Adrenal gland (tissue), 9 donors: ENCODE measurements at regions not wholly inside any gene's neighbourhood (a gene's known extent, or its start where the extent isn't known, plus 50 kb on each side); places are given as distances from the start of the nearest gene placed in this dataset.

Source experiments
- DNase-seq, 7 donors: peaks; one replicate each; pipeline ENCODE4 v3.0.0-alpha.2; 2019 to 2020
- H3K27ac ChIP-seq, 5 donors: fragments of 200-600 bp; sonication (generic) in 4 of 5; 1 replicate in 3 of 5; 2 replicates in 2 of 5; pipeline versions ENCODE4 v1.5.1 to v1.8.0; 2016 to 2020; ENCODE audit warnings: mild to moderate bottlenecking in 1 of 5
- H3K27me3 ChIP-seq: fragments of 200-600 bp; 2 replicates; pipeline ENCODE4 v1.8.0; 2021
- H3K36me3 ChIP-seq, 2 donors: fragments of 200-600 bp; replicated peaks in 1 of 2; 1 replicate in 1 of 2; 2 replicates in 1 of 2; pipeline versions ENCODE4 v1.5.1 to v1.8.0; 2018 to 2022
- H3K4me1 ChIP-seq, 2 donors: fragments of 200-600 bp; replicated peaks in 1 of 2; 1 replicate in 1 of 2; 2 replicates in 1 of 2; pipeline versions ENCODE4 v1.5.1 to v1.8.0; 2018 to 2021
- H3K4me3 ChIP-seq, 4 donors: fragments of 200-600 bp; sonication (generic) in 3 of 4; one replicate each; pipeline ENCODE4 v1.5.1; 2016 to 2018
- H3K9me3 ChIP-seq, 3 donors: fragments of 200-600 bp; sonication (generic) in 1 of 3; replicated peaks in 1 of 3; 1 replicate in 2 of 3; 2 replicates in 1 of 3; pipeline versions ENCODE4 v1.5.1 to v1.8.0; 2016 to 2021
- POLR2A ChIP-seq, 2 donors: fragments of 450-650 bp; IDR thresholded peaks; one replicate each; pipeline ENCODE4 v1.6.1; 2017; ENCODE audit warnings: antibody characterized with exemption in 2 of 2, mild to moderate bottlenecking in 2 of 2, moderate library complexity in 1 of 2
- WGBS, 4 donors: extraction: QIAGEN DNeasy Blood & Tissue Kit in 2 of 4; methylation state at CpG; one replicate each; pipeline versions ENCODE4 v1.1.5 to v1.1.7; 2013 to 2017; 5-methylcytosine and 5-hydroxymethylcytosine counted together
- intact Hi-C, 2 donors: fragments of 100-400 bp; cut with DNase I; formaldehyde crosslinking; loops; one replicate each; pipeline versions ENCODE4 v1.14.1 to v1.15.0; 2022 to 2023
- TF ChIP-seq, protein P1 (sequence below), 6 experiments: fragments of 450-650 bp in 4 of 6; fragments of 200-600 bp in 2 of 6; sonication (generic) in 1 of 6; IDR thresholded peaks; 1 replicate in 5 of 6; 2 replicates in 1 of 6; pipeline versions ENCODE4 v1.5.1 to v1.8.0; 2016 to 2021; ENCODE audit warnings: antibody characterized with exemption in 6 of 6, mild to moderate bottlenecking in 2 of 6, moderate library complexity in 1 of 6
- donor health status: healthy with polysubstance abuse.
- donor health status: Bipolar disorder and iron deficiency.
- donor health status: DM: yes; HTN: yes; CAD: no.
- donor health status: DM: no; HTN: no; CAD: no.
- donor health status: DM: no; HTN: no; CAD: no.

DNA sequence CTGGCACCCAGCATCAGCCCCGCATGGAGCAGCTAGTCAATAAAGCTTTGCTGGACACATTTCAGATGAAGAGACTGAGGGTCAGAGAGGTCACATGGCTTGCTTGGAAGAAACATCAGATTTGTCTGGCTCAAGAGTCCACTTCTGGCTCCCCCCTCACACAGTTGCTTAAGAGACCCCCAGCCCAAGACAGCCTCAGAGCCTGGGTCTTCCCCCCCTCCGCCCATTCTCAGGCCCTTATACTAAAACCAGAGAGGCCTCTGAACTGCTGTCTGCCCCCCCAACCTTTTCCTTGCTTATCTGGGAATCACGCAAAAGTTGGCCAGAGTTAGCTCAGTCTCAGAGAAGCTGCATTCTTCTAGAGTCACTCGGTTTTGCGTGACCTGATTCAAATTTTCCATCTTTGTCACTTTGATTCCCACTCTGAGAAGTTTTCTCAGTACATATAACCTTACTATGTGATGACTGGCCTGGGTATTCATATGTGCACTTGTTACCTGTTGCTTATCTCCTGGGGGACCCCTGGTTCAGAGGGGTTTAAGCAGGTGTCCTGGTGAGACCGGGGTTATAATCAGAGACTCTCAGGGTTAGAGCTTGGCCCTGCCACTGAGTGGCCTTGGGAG is 145.4 kb upstream of the IER5L start:
- H3K4me1 ChIP-seq = peaks cover 24 to 69% of the 10 kb centered on the region in 2 donors
- no peaks in the 10 kb centered on the region for H3K27me3 ChIP-seq
- peak in 6 of 7 donors; percentile 47 to 82 (median 76) for DNase-seq
- intact Hi-C loops = loop anchor here (10.0 kb wide), 3 partner anchors 151 to 291 kb away; no protein-coding TSS in a partner anchor
- peak overlapping the region; percentile 51 to 92 (median 64) for H3K27ac ChIP-seq
- no peaks in the 10 kb centered on the region for H3K36me3 ChIP-seq
- 34 to 46% (median 36%) methylated on average over 6 of the region's 6 CpGs for WGBS, 4 donors
- no peaks in the 10 kb centered on the region for H3K9me3 ChIP-seq
- H3K4me3 ChIP-seq = no peak overlapping the region
- TF ChIP-seq, protein P1, sequence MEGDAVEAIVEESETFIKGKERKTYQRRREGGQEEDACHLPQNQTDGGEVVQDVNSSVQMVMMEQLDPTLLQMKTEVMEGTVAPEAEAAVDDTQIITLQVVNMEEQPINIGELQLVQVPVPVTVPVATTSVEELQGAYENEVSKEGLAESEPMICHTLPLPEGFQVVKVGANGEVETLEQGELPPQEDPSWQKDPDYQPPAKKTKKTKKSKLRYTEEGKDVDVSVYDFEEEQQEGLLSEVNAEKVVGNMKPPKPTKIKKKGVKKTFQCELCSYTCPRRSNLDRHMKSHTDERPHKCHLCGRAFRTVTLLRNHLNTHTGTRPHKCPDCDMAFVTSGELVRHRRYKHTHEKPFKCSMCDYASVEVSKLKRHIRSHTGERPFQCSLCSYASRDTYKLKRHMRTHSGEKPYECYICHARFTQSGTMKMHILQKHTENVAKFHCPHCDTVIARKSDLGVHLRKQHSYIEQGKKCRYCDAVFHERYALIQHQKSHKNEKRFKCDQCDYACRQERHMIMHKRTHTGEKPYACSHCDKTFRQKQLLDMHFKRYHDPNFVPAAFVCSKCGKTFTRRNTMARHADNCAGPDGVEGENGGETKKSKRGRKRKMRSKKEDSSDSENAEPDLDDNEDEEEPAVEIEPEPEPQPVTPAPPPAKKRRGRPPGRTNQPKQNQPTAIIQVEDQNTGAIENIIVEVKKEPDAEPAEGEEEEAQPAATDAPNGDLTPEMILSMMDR (IDR thresholded peaks at IDR 0.05) = no peak
- TF ChIP-seq POLR2A (IDR thresholded peaks at IDR 0.05) = peak in 1 of 2 donors; percentile 13

DNA sequence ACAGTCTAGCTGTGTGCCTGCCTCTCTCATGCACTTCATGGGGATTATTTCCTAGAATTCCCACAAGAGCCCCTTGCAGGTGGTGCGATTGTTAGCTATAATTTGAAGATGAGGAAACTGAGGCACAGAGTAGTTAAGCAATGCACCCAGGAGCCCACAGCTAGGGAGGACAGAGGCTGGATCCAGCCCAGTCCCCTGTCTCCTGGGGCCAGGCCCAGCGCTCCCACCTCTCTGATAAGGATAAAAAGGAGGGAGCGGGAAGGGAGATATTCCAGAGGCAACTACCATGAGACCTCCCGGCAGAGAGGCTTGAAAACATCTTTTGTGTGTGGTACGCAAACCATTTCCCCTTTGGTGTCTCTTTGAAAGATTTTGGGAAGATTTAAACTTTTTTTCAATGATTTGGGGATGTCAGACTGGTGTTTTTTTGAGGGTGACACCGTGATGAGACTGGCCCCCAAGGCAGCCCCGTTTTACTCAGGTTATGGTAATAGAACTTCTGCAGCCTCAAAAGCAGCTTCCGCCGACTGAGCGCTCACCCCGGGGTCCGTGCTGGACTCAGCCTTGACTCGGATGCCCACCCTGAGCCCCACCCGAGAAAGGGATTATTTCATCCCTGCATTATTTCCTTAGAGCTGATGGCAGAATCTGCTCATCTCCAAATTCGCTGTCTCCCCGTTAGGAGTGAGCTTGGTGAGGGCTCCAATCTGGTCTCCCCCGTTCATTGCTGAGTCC is 144.7 kb upstream of the IER5L start:
- TF ChIP-seq, protein P1 (IDR thresholded peaks at IDR 0.05) = no peak
- no peak for TF ChIP-seq POLR2A (IDR thresholded peaks at IDR 0.05)
- Histone ChIP-seq H3K27ac (peak overlapping the region; percentile 51 to 92 (median 64)), H3K36me3 (no peaks in the 10 kb centered on the region), H3K4me3 (no peak overlapping the region), H3K9me3 (no peaks in the 10 kb centered on the region), H3K27me3 (no peaks in the 10 kb centered on the region), H3K4me1 (peaks cover 24 to 67% of the 10 kb centered on the region in 2 donors)
- WGBS, 4 donors = 72 to 87% (median 78%) methylated on average over 17 of the region's 17 CpGs
- peak in 3 of 7 donors; percentile 13 to 51 (median 16) for DNase-seq
- intact Hi-C loops = loop anchor here (10.0 kb wide), 3 partner anchors 152 to 292 kb away; no protein-coding TSS in a partner anchor

- Histone ChIP-seq H3K4me3 (peak overlapping the region in 1 of 4 donors; percentile 46), H3K36me3 (no peaks in the 10 kb centered on the region), H3K27ac (peak overlapping the region in 4 of 5 donors; percentile 72 to 92 (median 82)), H3K4me1 (peaks cover 24 to 73% of the 10 kb centered on the region in 2 donors), H3K27me3 (no peaks in the 10 kb centered on the region), H3K9me3 (no peaks in the 10 kb centered on the region)
- peak in 3 of 7 donors; percentile 15 to 53 (median 20) for DNase-seq
- no peak for TF ChIP-seq POLR2A (IDR thresholded peaks at IDR 0.05)
- intact Hi-C loops = loop anchor here (10.0 kb wide), 3 partner anchors 153 to 293 kb away; no protein-coding TSS in a partner anchor
- WGBS, 4 donors = 85 to 93% (median 92%) methylated on average over 2 to 7 of the region's 7 CpGs
Measured at GRCh38 chr9:129322022-129322621, 144.1 kb upstream of the IER5L start.

- H3K4me1 ChIP-seq = peaks cover 24 to 76% of the 10 kb centered on the region in 2 donors
- H3K9me3 ChIP-seq = no peaks in the 10 kb centered on the region
- no peaks in the 10 kb centered on the region for H3K36me3 ChIP-seq
- intact Hi-C loops = loop anchor here (10.0 kb wide), 3 partner anchors 153 to 293 kb away; no protein-coding TSS in a partner anchor
- peak in 4 of 7 donors; percentile 11 to 56 (median 26) for DNase-seq
- no peaks in the 10 kb centered on the region for H3K27me3 ChIP-seq
- peak overlapping the region in 4 of 5 donors; percentile 72 to 92 (median 82) for H3K27ac ChIP-seq
- TF ChIP-seq, protein P1 (IDR thresholded peaks at IDR 0.05) = no peak
- no peak for TF ChIP-seq POLR2A (IDR thresholded peaks at IDR 0.05)
- 71 to 89% (median 81%) methylated on average over 17 to 20 of the region's 20 CpGs for WGBS, 4 donors
- H3K4me3 ChIP-seq = peak overlapping the region in 2 of 4 donors; percentile 15 to 46
Measured at GRCh38 chr9:129321286-129322021, 143.4 kb upstream of the IER5L start.
